ENCODE measurements at regions not wholly inside any gene's neighbourhood (a gene's known extent, or its start where the extent isn't known, plus 50 kb on each side); places are given as distances from the start of the nearest gene placed in this dataset.
"Not testable (repeated sequence)": the region's sequence is repeated elsewhere in the genome, so short reads cannot be mapped to it uniquely, and the experiment has no call there.

- TF ChIP-seq CTCF, POLR2A (IDR thresholded peaks at IDR 0.05): not testable (repeated sequence)
Measured at GRCh38 chr16:76880523-76880922, 310.5 kb upstream of the MON1B start.
